ENCODE measurements at regions not wholly inside any gene's neighbourhood (a gene's known extent, or its start where the extent isn't known, plus 50 kb on each side); places are given as distances from the start of the nearest gene placed in this dataset.

- Histone ChIP-seq H3K4me1 (ENCODE audit: control insufficient read depth in 2 of 2, insufficient read depth in 2 of 2, low read length in 2 of 2) (no peaks in the 10 kb centered on the region), H3K4me3 (ENCODE audit: low read length in 2 of 2) (no peak overlapping the region), H3K27ac (ENCODE audit: low read depth in 2 of 2, low read length in 2 of 2) (no peak overlapping the region), H3K36me3 (ENCODE audit: control insufficient read depth in 2 of 2, insufficient read depth in 2 of 2, low read length in 2 of 2) (no peaks in the 10 kb centered on the region), H3K9ac (ENCODE audit: low read depth in 1 of 2, low read length in 2 of 2) (no peak overlapping the region), H3K27me3 (ENCODE audit: control insufficient read depth in 2 of 2, insufficient read depth in 2 of 2, low read length in 2 of 2) (peaks cover 0 to 5% of the 10 kb centered on the region in 2 donors), H3K9me3 (ENCODE audit: control insufficient read depth in 2 of 2, low read length in 2 of 2) (no peaks in the 10 kb centered on the region)
Observed at GRCh38 chr16:86877108-86877507, 298.8 kb downstream of the FOXL1 start.

GRCh38 chr16:86877835-86878234 lies 299.5 kb downstream of the FOXL1 start:
- Histone ChIP-seq H3K4me1 (ENCODE audit: control insufficient read depth in 2 of 2, insufficient read depth in 2 of 2, low read length in 2 of 2) (no peaks in the 10 kb centered on the region), H3K27me3 (ENCODE audit: control insufficient read depth in 2 of 2, insufficient read depth in 2 of 2, low read length in 2 of 2) (peaks cover 0 to 5% of the 10 kb centered on the region in 2 donors), H3K9ac (ENCODE audit: low read depth in 1 of 2, low read length in 2 of 2) (no peak overlapping the region), H3K36me3 (ENCODE audit: control insufficient read depth in 2 of 2, insufficient read depth in 2 of 2, low read length in 2 of 2) (no peaks in the 10 kb centered on the region), H3K9me3 (ENCODE audit: control insufficient read depth in 2 of 2, low read length in 2 of 2) (no peaks in the 10 kb centered on the region), H3K27ac (ENCODE audit: low read depth in 2 of 2, low read length in 2 of 2) (no peak overlapping the region), H3K4me3 (ENCODE audit: low read length in 2 of 2) (no peak overlapping the region)

GRCh38 chr16:86878236-86879080 lies 300.1 kb downstream of the FOXL1 start:
- H3K27ac ChIP-seq (ENCODE audit: low read depth in 2 of 2, low read length in 2 of 2), result no peak overlapping the region
- no peaks in the 10 kb centered on the region for H3K9me3 ChIP-seq (ENCODE audit: control insufficient read depth in 2 of 2, low read length in 2 of 2)
- no peaks in the 10 kb centered on the region for H3K4me1 ChIP-seq (ENCODE audit: control insufficient read depth in 2 of 2, insufficient read depth in 2 of 2, low read length in 2 of 2)
- peaks cover 0 to 5% of the 10 kb centered on the region in 2 donors for H3K27me3 ChIP-seq (ENCODE audit: control insufficient read depth in 2 of 2, insufficient read depth in 2 of 2, low read length in 2 of 2)
- H3K9ac ChIP-seq (ENCODE audit: low read depth in 1 of 2, low read length in 2 of 2), result no peak overlapping the region
- H3K36me3 ChIP-seq (ENCODE audit: control insufficient read depth in 2 of 2, insufficient read depth in 2 of 2, low read length in 2 of 2), result no peaks in the 10 kb centered on the region
- no peak overlapping the region for H3K4me3 ChIP-seq (ENCODE audit: low read length in 2 of 2)

- no peaks in the 10 kb centered on the region for H3K36me3 ChIP-seq (ENCODE audit: control insufficient read depth in 2 of 2, insufficient read depth in 2 of 2, low read length in 2 of 2)
- H3K4me3 ChIP-seq (ENCODE audit: low read length in 2 of 2), result no peak overlapping the region
- no peaks in the 10 kb centered on the region for H3K4me1 ChIP-seq (ENCODE audit: control insufficient read depth in 2 of 2, insufficient read depth in 2 of 2, low read length in 2 of 2)
- no peak overlapping the region for H3K27ac ChIP-seq (ENCODE audit: low read depth in 2 of 2, low read length in 2 of 2)
- H3K9me3 ChIP-seq (ENCODE audit: control insufficient read depth in 2 of 2, low read length in 2 of 2), result no peaks in the 10 kb centered on the region
- peaks cover 0 to 8% of the 10 kb centered on the region in 2 donors for H3K27me3 ChIP-seq (ENCODE audit: control insufficient read depth in 2 of 2, insufficient read depth in 2 of 2, low read length in 2 of 2)
- H3K9ac ChIP-seq (ENCODE audit: low read depth in 1 of 2, low read length in 2 of 2), result no peak overlapping the region
Observed at GRCh38 chr16:86879268-86879667, 300.9 kb downstream of the FOXL1 start.

GRCh38 chr16:86880316-86881117 lies 302.2 kb downstream of the FOXL1 start:
- Histone ChIP-seq H3K27me3 (ENCODE audit: control insufficient read depth in 2 of 2, insufficient read depth in 2 of 2, low read length in 2 of 2) (peaks cover 0 to 8% of the 10 kb centered on the region in 2 donors), H3K27ac (ENCODE audit: low read depth in 2 of 2, low read length in 2 of 2) (no peak overlapping the region), H3K36me3 (ENCODE audit: control insufficient read depth in 2 of 2, insufficient read depth in 2 of 2, low read length in 2 of 2) (no peaks in the 10 kb centered on the region), H3K4me1 (ENCODE audit: control insufficient read depth in 2 of 2, insufficient read depth in 2 of 2, low read length in 2 of 2) (no peaks in the 10 kb centered on the region), H3K9ac (ENCODE audit: low read depth in 1 of 2, low read length in 2 of 2) (no peak overlapping the region), H3K9me3 (ENCODE audit: control insufficient read depth in 2 of 2, low read length in 2 of 2) (no peaks in the 10 kb centered on the region), H3K4me3 (ENCODE audit: low read length in 2 of 2) (no peak overlapping the region)

GRCh38 chr16:86881118-86881510 lies 302.8 kb downstream of the FOXL1 start:
- H3K27me3 ChIP-seq (ENCODE audit: control insufficient read depth in 2 of 2, insufficient read depth in 2 of 2, low read length in 2 of 2), result peaks cover 0 to 8% of the 10 kb centered on the region in 2 donors
- H3K9me3 ChIP-seq (ENCODE audit: control insufficient read depth in 2 of 2, low read length in 2 of 2), result no peaks in the 10 kb centered on the region

GRCh38 chr16:86881861-86882273 lies 303.5 kb downstream of the FOXL1 start:
- H3K36me3 ChIP-seq (ENCODE audit: control insufficient read depth in 2 of 2, insufficient read depth in 2 of 2, low read length in 2 of 2), result no peaks in the 10 kb centered on the region
- H3K9me3 ChIP-seq (ENCODE audit: control insufficient read depth in 2 of 2, low read length in 2 of 2), result no peaks in the 10 kb centered on the region
- no peaks in the 10 kb centered on the region for H3K4me1 ChIP-seq (ENCODE audit: control insufficient read depth in 2 of 2, insufficient read depth in 2 of 2, low read length in 2 of 2)
- H3K27ac ChIP-seq (ENCODE audit: low read depth in 2 of 2, low read length in 2 of 2), result no peak overlapping the region
- no peak overlapping the region for H3K9ac ChIP-seq (ENCODE audit: low read depth in 1 of 2, low read length in 2 of 2)
- no peak overlapping the region for H3K4me3 ChIP-seq (ENCODE audit: low read length in 2 of 2)
- peaks cover 0 to 5% of the 10 kb centered on the region in 2 donors for H3K27me3 ChIP-seq (ENCODE audit: control insufficient read depth in 2 of 2, insufficient read depth in 2 of 2, low read length in 2 of 2)

More at GRCh38 chr16:86881118-86881510, 302.8 kb downstream of the FOXL1 start:
- Histone ChIP-seq H3K9ac (ENCODE audit: low read depth in 1 of 2, low read length in 2 of 2) (no peak overlapping the region), H3K27ac (ENCODE audit: low read depth in 2 of 2, low read length in 2 of 2) (no peak overlapping the region), H3K36me3 (ENCODE audit: control insufficient read depth in 2 of 2, insufficient read depth in 2 of 2, low read length in 2 of 2) (no peaks in the 10 kb centered on the region), H3K4me1 (ENCODE audit: control insufficient read depth in 2 of 2, insufficient read depth in 2 of 2, low read length in 2 of 2) (no peaks in the 10 kb centered on the region), H3K4me3 (ENCODE audit: low read length in 2 of 2) (no peak overlapping the region)

- Histone ChIP-seq H3K4me1 (ENCODE audit: control insufficient read depth in 2 of 2, insufficient read depth in 2 of 2, low read length in 2 of 2) (no peaks in the 10 kb centered on the region), H3K27me3 (ENCODE audit: control insufficient read depth in 2 of 2, insufficient read depth in 2 of 2, low read length in 2 of 2) (peaks cover 0 to 5% of the 10 kb centered on the region in 2 donors), H3K27ac (ENCODE audit: low read depth in 2 of 2, low read length in 2 of 2) (no peak overlapping the region), H3K36me3 (ENCODE audit: control insufficient read depth in 2 of 2, insufficient read depth in 2 of 2, low read length in 2 of 2) (no peaks in the 10 kb centered on the region), H3K4me3 (ENCODE audit: low read length in 2 of 2) (no peak overlapping the region), H3K9ac (ENCODE audit: low read depth in 1 of 2, low read length in 2 of 2) (no peak overlapping the region), H3K9me3 (ENCODE audit: control insufficient read depth in 2 of 2, low read length in 2 of 2) (no peaks in the 10 kb centered on the region)
Observed at GRCh38 chr16:86882586-86883280, 304.4 kb downstream of the FOXL1 start.

- Histone ChIP-seq H3K27me3 (ENCODE audit: control insufficient read depth in 2 of 2, insufficient read depth in 2 of 2, low read length in 2 of 2) (peaks cover 0 to 2% of the 10 kb centered on the region in 2 donors), H3K27ac (ENCODE audit: low read depth in 2 of 2, low read length in 2 of 2) (no peak overlapping the region), H3K36me3 (ENCODE audit: control insufficient read depth in 2 of 2, insufficient read depth in 2 of 2, low read length in 2 of 2) (no peaks in the 10 kb centered on the region), H3K9ac (ENCODE audit: low read depth in 1 of 2, low read length in 2 of 2) (no peak overlapping the region), H3K4me3 (ENCODE audit: low read length in 2 of 2) (no peak overlapping the region), H3K4me1 (ENCODE audit: control insufficient read depth in 2 of 2, insufficient read depth in 2 of 2, low read length in 2 of 2) (no peaks in the 10 kb centered on the region), H3K9me3 (ENCODE audit: control insufficient read depth in 2 of 2, low read length in 2 of 2) (no peaks in the 10 kb centered on the region)
Observed at GRCh38 chr16:86883583-86884389, 305.4 kb downstream of the FOXL1 start.
